K562 (cell line): ENCODE measurements at regions not wholly inside any gene's neighbourhood (a gene's known extent, or its start where the extent isn't known, plus 50 kb on each side); places are given as distances from the start of the nearest gene placed in this dataset.

Experiments used
- ATAC-seq: fragments of 200-7000 bp; cut with Tn5 transposase; 3 replicates; pipeline ENCODE4 v1.9.1; 2020; ENCODE audit warnings: moderate library complexity
- BruUV-seq: library from RNA; stranded (reverse); fragments of 400-500 nt; replicated peaks from 2 replicates; lab custom pipeline; 2021; lab: Mats Ljungman, UMichigan
- CTCF ChIA-PET: fragments of 300-600 bp; formaldehyde crosslinking; extraction: SDS; loops from one replicate; lab custom pipeline; 2021; ENCODE audit warnings: low intra/inter-chr PET ratio; lab: Yijun Ruan, JAX
- POLR2A ChIA-PET: fragments of 300-600, 350-650 bp; sonication (Branson Sonifier 250); formaldehyde crosslinking; extraction: SDS; loops from one replicate; lab custom pipeline; 2021; ENCODE audit warnings: antibody characterized with exemption, inconsistent platforms; lab: Yijun Ruan, JAX
- DNase-seq, 4 experiments: peaks; one replicate each; pipeline versions ENCODE4 v3.0.0 to v3.0.0-alpha.2; 2011 to 2018; ENCODE audit warnings: low spot score in 3 of 4, mixed read lengths in 3 of 4; ENCODE audit errors: extremely low read depth in 1 of 4
- FAIRE-seq: peaks from 2 replicates; lab custom pipeline; 2011; peaks lifted over from hg19 to GRCh38; lab: Jason Lieb, UNC
- H2AFZ ChIP-seq: 2 replicates; pipeline ENCODE4 v1.6.0; 2011; ENCODE audit warnings: low read depth, low read length, control low read depth, inconsistent platforms
- H3K27ac ChIP-seq: fragments of 200-600 bp; 3 replicates; pipeline ENCODE4 v1.8.0; 2011; ENCODE audit warnings: low read depth, mild to moderate bottlenecking, control low read depth, inconsistent platforms, low read length, moderate library complexity, mixed read lengths; ENCODE audit errors: extremely low read depth
- H3K27me3 ChIP-seq, 2 experiments: fragments of 300-600 bp in 1 of 2; 2 replicates in 1 of 2; 3 replicates in 1 of 2; pipeline versions ENCODE4 v1.6.0 to v1.8.0; 2011; ENCODE audit warnings: inconsistent platforms in 2 of 2, low read length in 2 of 2, mild to moderate bottlenecking in 1 of 2, mixed read lengths in 1 of 2, moderate library complexity in 1 of 2; ENCODE audit not compliant: control insufficient read depth in 2 of 2, insufficient read depth in 2 of 2
- H3K36me3 ChIP-seq: fragments of 300-600 bp; 3 replicates; pipeline ENCODE4 v1.8.0; 2011; ENCODE audit warnings: mild to moderate bottlenecking, low read length, inconsistent platforms; ENCODE audit not compliant: control insufficient read depth, insufficient read depth
- H3K4me1 ChIP-seq, 2 experiments: fragments of 200-600 bp in 1 of 2; replicated peaks in 1 of 2; 2 replicates in 1 of 2; 3 replicates in 1 of 2; pipeline versions ENCODE4 v1.5.1 to v1.8.0; 2011; ENCODE audit warnings: inconsistent platforms in 2 of 2, low read length in 2 of 2, mild to moderate bottlenecking in 1 of 2, mixed read lengths in 1 of 2, moderate library complexity in 1 of 2; ENCODE audit not compliant: control insufficient read depth in 2 of 2, insufficient read depth in 2 of 2
- H3K4me2 ChIP-seq: 2 replicates; pipeline ENCODE4 v1.6.1; 2011; ENCODE audit warnings: low read length, control low read depth, inconsistent platforms, mixed read lengths; ENCODE audit not compliant: insufficient read depth
- H3K4me3 ChIP-seq: fragments of 200-600 bp; sonication (generic), shearing (Covaris generic); 2 replicates; pipeline ENCODE4 v1.5.1; 2016; ENCODE audit warnings: control low read depth, inconsistent platforms
- H3K79me2 ChIP-seq: fragments of 200-600 bp; 3 replicates; pipeline ENCODE4 v1.8.0; 2011; ENCODE audit warnings: low read length, inconsistent platforms; ENCODE audit not compliant: control insufficient read depth, insufficient read depth
- H3K9ac ChIP-seq, 2 experiments: 2 replicates each; pipeline versions ENCODE4 v1.6.0 to v1.6.1; 2011; ENCODE audit warnings: low read depth in 2 of 2, low read length in 2 of 2, control low read depth in 1 of 2, inconsistent platforms in 1 of 2, mild to moderate bottlenecking in 1 of 2, mixed read lengths in 1 of 2; ENCODE audit not compliant: insufficient read depth in 1 of 2
- H3K9me1 ChIP-seq: one replicate; pipeline ENCODE4 v1.6.0; 2011; ENCODE audit warnings: inconsistent platforms, mild to moderate bottlenecking, low read length, moderate library complexity; ENCODE audit not compliant: control insufficient read depth, insufficient read depth
- H3K9me3 ChIP-seq: replicated peaks from 2 replicates; pipeline ENCODE4 v1.5.1; 2011; ENCODE audit warnings: low read depth, low read length, inconsistent platforms; ENCODE audit not compliant: control insufficient read depth, insufficient read depth
- H4K20me1 ChIP-seq: replicated peaks from 2 replicates; pipeline ENCODE4 v1.6.1; 2011; ENCODE audit warnings: low read length, inconsistent platforms, mixed read lengths; ENCODE audit not compliant: control insufficient read depth, insufficient read depth
- BCL6 ChIP-seq: fragments of 250-450 bp; sonication (Bioruptor Pico); IDR thresholded peaks from 2 replicates; pipeline ENCODE4 v1.4.0; 2020
- RBM14 ChIP-seq: fragments of 200-400 bp; formaldehyde crosslinking; IDR thresholded peaks from 2 replicates; pipeline ENCODE4 v1.6.1; 2018; ENCODE audit warnings: low read depth, mild to moderate bottlenecking, low read length, moderate library complexity, borderline replicate concordance; ENCODE audit not compliant: insufficient read depth
- RCOR1 ChIP-seq, 2 experiments: IDR thresholded peaks; 2 replicates each; pipeline ENCODE4 v1.6.1; 2012; ENCODE audit warnings: low read depth in 2 of 2, low read length in 2 of 2, borderline replicate concordance in 1 of 2, improper control_type of control experiment in 1 of 2
- TAF15 ChIP-seq: fragments of 200-400 bp; formaldehyde crosslinking; IDR thresholded peaks from 2 replicates; pipeline ENCODE4 v1.6.1; 2017; ENCODE audit warnings: mild to moderate bottlenecking, low read depth, low read length, moderate library complexity
- XRCC5 ChIP-seq: fragments of 200-400 bp; formaldehyde crosslinking; IDR thresholded peaks from 2 replicates; pipeline ENCODE4 v1.6.1; 2017; ENCODE audit warnings: low read depth, mild to moderate bottlenecking, low read length
- WGBS: fragments of 100-300 bp; shearing (Covaris generic); methylation state at CpG from one replicate; pipeline ENCODE4 v1.1.6; 2016; ENCODE audit warnings: low coverage, mixed read lengths; ENCODE audit not compliant: insufficient coverage; ENCODE audit errors: missing lambda C conversion rate; 5-methylcytosine and 5-hydroxymethylcytosine counted together
- in situ Hi-C: fragments of 300-500 bp; cut with MboI; formaldehyde crosslinking; loops from 4 replicates; pipeline ENCODE4 v1.15.0; 2018; ENCODE audit warnings: inconsistent platforms, mixed read lengths
- intact Hi-C: fragments of 100-400 bp; cut with micrococcal nuclease; formaldehyde crosslinking; loops from 2 replicates; pipeline ENCODE4 v1.14.2; 2022
- TF ChIP-seq, protein P1 (sequence below), 2 experiments: fragments of 450-650 bp; IDR thresholded peaks; 2 replicates each; pipeline ENCODE4 v1.6.1; 2016; ENCODE audit warnings: mild to moderate bottlenecking in 2 of 2, borderline replicate concordance in 1 of 2, low read depth in 1 of 2, moderate library complexity in 1 of 2

DNA sequence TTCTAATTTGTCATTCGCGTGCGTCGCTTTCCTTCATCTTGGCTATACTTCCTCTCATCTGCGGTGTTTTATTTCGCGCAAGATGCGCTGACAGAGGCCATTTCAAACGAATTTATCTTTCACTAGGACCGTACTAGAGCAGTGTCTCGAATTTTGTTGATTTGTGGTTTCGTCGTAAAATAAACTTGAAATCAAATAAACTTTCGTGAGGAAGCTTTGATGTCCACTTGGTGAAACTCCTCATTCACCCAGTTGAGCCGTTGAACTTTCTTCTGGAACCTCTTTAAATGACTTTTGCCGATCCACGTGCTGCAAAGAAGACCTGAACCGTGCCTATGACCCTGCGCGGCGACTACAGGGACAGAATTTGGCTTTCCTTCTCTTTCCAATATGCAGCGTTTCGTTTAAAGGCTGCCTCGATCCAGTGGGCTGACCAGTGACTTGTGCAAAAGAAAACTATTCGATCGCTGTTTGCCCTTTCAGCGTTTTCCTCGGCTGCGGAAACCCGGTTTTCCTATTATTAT lies 163.9 kb upstream of the PPP1R3A start:
- 2% methylated on average over 30 of the region's 30 CpGs for WGBS
- intact Hi-C loops: no loop called here
- Histone ChIP-seq H3K4me2 (no peak overlapping the region), H3K9ac (no peak overlapping the region), H4K20me1 (no peaks in the 10 kb centered on the region), H3K27ac (no peak overlapping the region), H3K4me3 (no peak overlapping the region), H3K27me3 (peaks cover 0 to 4% of the 10 kb centered on the region in 2 experiments; a peak in 1 of 5 replicates), H3K79me2 (no peaks in the 10 kb centered on the region), H3K9me3 (no peaks in the 10 kb centered on the region), H3K9me1 (no peaks in the 10 kb centered on the region), H3K36me3 (no peaks in the 10 kb centered on the region), H2AFZ (no peak overlapping the region), H3K4me1 (peaks cover 0 to 8% of the 10 kb centered on the region in 2 experiments; a peak in 1 of 5 replicates)
- BruUV-seq: no TSS peak
- in situ Hi-C loops: no loop called here
- DNase-seq: no peak
- no peak for ATAC-seq
- ChIA-PET POLR2A (no interaction called here), CTCF (no interaction called here)
- FAIRE-seq: no peak
- TF ChIP-seq RBM14 (no peak), RCOR1 (IDR thresholded peaks at IDR 0.05; ENCODE audit: borderline replicate concordance in 1 of 2, low read depth in 2 of 2, low read length in 2 of 2) (no peak), BCL6 (CRISPR knock-in tag) (no peak), TAF15 (no peak), XRCC5 (no peak)
- TF ChIP-seq, protein P1, sequence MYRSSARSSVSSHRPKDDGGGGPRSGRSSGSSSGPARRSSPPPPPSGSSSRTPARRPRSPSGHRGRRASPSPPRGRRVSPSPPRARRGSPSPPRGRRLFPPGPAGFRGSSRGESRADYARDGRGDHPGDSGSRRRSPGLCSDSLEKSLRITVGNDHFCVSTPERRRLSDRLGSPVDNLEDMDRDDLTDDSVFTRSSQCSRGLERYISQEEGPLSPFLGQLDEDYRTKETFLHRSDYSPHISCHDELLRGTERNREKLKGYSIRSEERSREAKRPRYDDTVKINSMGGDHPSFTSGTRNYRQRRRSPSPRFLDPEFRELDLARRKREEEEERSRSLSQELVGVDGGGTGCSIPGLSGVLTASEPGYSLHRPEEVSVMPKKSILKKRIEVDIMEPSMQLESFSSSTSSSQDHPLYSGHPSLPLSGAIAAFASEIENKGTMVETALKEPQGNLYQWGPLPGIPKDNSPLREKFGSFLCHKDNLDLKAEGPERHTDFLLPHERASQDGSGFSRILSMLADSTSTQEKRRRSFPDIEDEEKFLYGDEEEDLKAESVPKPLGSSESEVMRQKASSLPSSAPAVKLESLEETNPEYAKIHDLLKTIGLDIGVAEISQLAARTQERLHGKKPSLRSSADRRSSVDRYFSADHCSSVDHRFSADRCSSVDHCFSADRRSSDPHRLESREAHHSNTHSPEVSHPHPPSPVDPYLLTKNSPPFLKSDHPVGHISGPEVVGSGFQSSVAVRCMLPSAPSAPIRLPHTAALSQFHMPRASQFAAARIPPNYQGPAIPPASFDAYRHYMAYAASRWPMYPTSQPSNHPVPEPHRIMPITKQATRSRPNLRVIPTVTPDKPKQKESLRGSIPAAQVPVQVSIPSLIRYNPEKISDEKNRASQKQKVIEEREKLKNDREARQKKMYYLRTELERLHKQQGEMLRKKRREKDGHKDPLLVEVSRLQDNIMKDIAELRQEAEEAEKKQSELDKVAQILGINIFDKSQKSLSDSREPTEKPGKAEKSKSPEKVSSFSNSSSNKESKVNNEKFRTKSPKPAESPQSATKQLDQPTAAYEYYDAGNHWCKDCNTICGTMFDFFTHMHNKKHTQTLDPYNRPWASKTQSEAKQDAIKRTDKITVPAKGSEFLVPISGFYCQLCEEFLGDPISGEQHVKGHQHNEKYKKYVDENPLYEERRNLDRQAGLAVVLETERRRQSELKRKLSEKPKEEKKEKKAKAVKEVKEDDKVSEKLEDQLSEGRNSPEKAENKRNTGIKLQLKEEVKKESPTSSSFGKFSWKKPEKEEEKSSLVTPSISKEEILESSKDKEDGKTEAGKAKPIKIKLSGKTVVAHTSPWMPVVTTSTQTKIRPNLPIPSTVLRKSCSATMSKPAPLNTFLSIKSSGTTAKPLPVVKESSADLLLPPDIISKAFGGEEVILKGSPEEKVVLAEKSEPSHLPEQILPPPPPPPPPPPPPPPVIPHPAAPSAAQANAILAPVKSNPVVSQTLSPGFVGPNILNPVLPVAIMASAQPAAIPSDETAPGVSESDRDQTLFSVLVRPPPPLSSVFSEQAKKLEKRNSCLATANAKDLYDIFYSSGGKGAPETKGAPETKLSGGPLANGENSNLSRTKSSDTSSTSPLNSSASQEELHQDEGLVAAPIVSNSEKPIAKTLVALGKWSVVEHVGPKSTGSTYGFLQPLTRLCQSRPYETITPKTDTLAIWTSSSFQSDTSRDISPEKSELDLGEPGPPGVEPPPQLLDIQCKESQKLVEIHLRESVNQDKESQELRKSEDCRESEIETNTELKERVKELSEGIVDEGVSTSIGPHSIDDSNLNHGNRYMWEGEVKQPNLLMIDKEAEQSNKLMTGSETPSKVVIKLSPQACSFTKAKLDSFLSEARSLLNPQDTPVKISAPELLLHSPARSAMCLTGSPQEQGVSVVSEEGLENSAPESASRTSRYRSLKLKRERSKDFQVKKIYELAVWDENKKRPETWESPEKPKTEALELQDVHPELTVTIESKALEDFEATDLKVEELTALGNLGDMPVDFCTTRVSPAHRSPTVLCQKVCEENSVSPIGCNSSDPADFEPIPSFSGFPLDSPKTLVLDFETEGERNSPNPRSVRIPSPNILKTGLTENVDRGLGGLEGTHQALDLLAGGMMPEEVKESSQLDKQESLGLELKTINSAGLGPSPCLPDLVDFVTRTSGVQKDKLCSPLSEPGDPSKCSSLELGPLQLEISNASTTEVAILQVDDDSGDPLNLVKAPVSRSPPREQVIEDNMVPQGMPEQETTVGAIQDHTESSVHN (IDR thresholded peaks at IDR 0.05; ENCODE audit: borderline replicate concordance in 1 of 2, low read depth in 1 of 2): no peak
